SH-SY5Y (cell line): ENCODE measurements at regions not wholly inside any gene's neighbourhood (a gene's known extent, or its start where the extent isn't known, plus 50 kb on each side); places are given as distances from the start of the nearest gene placed in this dataset.

Experiments used
- GATA2 ChIP-seq: IDR thresholded peaks from 2 replicates; pipeline ENCODE4 v1.6.1; 2011; ENCODE audit warnings: mild to moderate bottlenecking, low read depth, low read length
- GATA3 ChIP-seq: IDR thresholded peaks from 2 replicates; pipeline ENCODE4 v1.6.1; 2011; ENCODE audit warnings: low read depth, mild to moderate bottlenecking, low read length, moderate library complexity

GRCh38 chr2:64848945-64849344 lies 140.3 kb upstream of the SLC1A4 start:
- TF ChIP-seq GATA2: no peak
- TF ChIP-seq GATA3: no peak
